ENCODE measurements at regions not wholly inside any gene's neighbourhood (a gene's known extent, or its start where the extent isn't known, plus 50 kb on each side); places are given as distances from the start of the nearest gene placed in this dataset.

DNA sequence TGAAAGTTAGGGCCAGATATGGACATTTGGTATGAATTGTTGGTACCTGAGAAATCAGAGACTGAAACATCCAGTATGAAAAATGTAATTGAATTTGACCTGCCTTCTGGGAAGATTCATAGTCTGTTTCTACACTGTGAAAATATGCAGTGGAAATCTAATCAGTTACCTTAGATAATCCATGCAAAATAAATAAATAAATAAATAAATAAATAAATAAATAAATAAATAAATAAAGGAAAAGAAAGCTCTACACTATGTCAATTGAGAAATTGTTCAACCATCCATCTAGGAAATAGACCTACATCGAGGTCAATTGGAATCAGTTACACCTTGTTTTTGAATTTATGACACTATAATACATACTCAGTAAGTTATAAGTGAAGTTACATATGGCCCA, 252.3 kb downstream of the VGLL3 start:
- no peak for TF ChIP-seq NFE2L2 (IDR thresholded peaks at IDR 0.05; ENCODE audit: low read depth, low read length)
- no peak for TF ChIP-seq RAD21 (IDR thresholded peaks at IDR 0.05; ENCODE audit: low read length)
- no peak for TF ChIP-seq MAZ (IDR thresholded peaks at IDR 0.05; ENCODE audit: borderline replicate concordance, low read depth, low read length)
- TF ChIP-seq CHD1 (IDR thresholded peaks at IDR 0.05; ENCODE audit: low read depth, low read length) = no peak
- no peak for TF ChIP-seq SMC3 (IDR thresholded peaks at IDR 0.05; ENCODE audit: low read depth, low read length)
- no peak for TF ChIP-seq CEBPB (IDR thresholded peaks at IDR 0.05; ENCODE audit: low read depth, low read length)
- TF ChIP-seq USF2 (IDR thresholded peaks at IDR 0.05; ENCODE audit: low read depth, low read length) = no peak
- DNase-seq = no peak
- BruUV-seq (replicated peaks) = no TSS peak
- Histone ChIP-seq H3K79me1 (ENCODE audit: low read depth in 1 of 2, low read length in 2 of 2) (no peaks in the 10 kb centered on the region), H3K9ac (ENCODE audit: low read depth, low read length) (no peak overlapping the region), H2BK15ac (ENCODE audit: low read depth, low read length) (no peak overlapping the region), H3K4me2 (ENCODE audit: low read depth, low read length) (no peak overlapping the region), H3K18ac (ENCODE audit: low read depth, low read length) (no peak overlapping the region), H4K8ac (ENCODE audit: low read depth in 2 of 2, low read length in 2 of 2) (no peak overlapping the region), H2BK5ac (ENCODE audit: low read depth, low read length, poor library complexity, severe bottlenecking) (no peak overlapping the region), H4K20me1 (ENCODE audit: insufficient read depth, low read length) (no peaks in the 10 kb centered on the region), H3K9me3 (ENCODE audit: control insufficient read depth, insufficient read depth, low read length) (no peaks in the 10 kb centered on the region), H2BK120ac (ENCODE audit: low read depth, low read length) (no peak overlapping the region), H3K9me1 (ENCODE audit: insufficient read depth, low read length) (no peaks in the 10 kb centered on the region), H2AK9ac (replicated peaks; ENCODE audit: low read depth, low read length, poor library complexity) (no peak overlapping the region), H3K4me1 (ENCODE audit: control insufficient read depth, insufficient read depth, low read length) (no peaks in the 10 kb centered on the region), H2AK5ac (ENCODE audit: low read depth, low read length) (no peak overlapping the region), H3K27ac (ENCODE audit: insufficient read depth, low read length) (no peak overlapping the region), H3K4me3 (ENCODE audit: insufficient read depth, low read depth, low read length) (no peak overlapping the region), H3K23ac (ENCODE audit: low read depth, low read length) (no peak overlapping the region), H3K4ac (ENCODE audit: low read depth, low read length) (no peak overlapping the region), H3K27me3 (ENCODE audit: control insufficient read depth, insufficient read depth, low read length) (no peaks in the 10 kb centered on the region), H2BK20ac (ENCODE audit: low read depth, low read length) (no peak overlapping the region), H4K91ac (ENCODE audit: insufficient read depth, low read depth, low read length) (no peak overlapping the region), H3K56ac (ENCODE audit: extremely low read depth, insufficient read depth, low read length) (no peak overlapping the region), H2AFZ (replicated peaks; ENCODE audit: low read length, poor library complexity) (no peak overlapping the region), H4K5ac (ENCODE audit: low read depth, low read length) (no peak overlapping the region), H3K14ac (replicated peaks; ENCODE audit: low read depth, low read length) (no peak overlapping the region), H3K36me3 (ENCODE audit: control insufficient read depth, insufficient read depth, low read length) (no peaks in the 10 kb centered on the region)
- ChIA-PET POLR2A (ENCODE audit: unreplicated experiment) (no interaction called here), CTCF (no interaction called here)
- in situ Hi-C loops (cut with MboI; ENCODE audit: low sequenced_read_pairs) (loop anchor here (25.0 kb wide), 1 partner anchor 1224 kb away; no protein-coding TSS in a partner anchor), dilution Hi-C loops (cut with HindIII; ENCODE audit: low sequenced_read_pairs, unreplicated experiment) (no loop called here), intact Hi-C loops (cut with micrococcal nuclease) (no loop called here)
- no peak for ATAC-seq (ENCODE audit: low read depth)
- WGBS, 2 experiments (ENCODE audit: extremely low coverage in 2 of 2, insufficient read length in 1 of 2) = no CpG with 5 or more reads among the region's 1 CpG
